CD4-positive, alpha-beta T cell treated with Interferon alpha-2 for 1 hour (primary cell): ENCODE measurements at regions not wholly inside any gene's neighbourhood (a gene's known extent, or its start where the extent isn't known, plus 50 kb on each side); places are given as distances from the start of the nearest gene placed in this dataset.

ENCODE experiments used
- DNase-seq, 2 donors: peaks; one replicate each; pipeline ENCODE4 v3.0.0-alpha.2; 2020 to 2022

DNA sequence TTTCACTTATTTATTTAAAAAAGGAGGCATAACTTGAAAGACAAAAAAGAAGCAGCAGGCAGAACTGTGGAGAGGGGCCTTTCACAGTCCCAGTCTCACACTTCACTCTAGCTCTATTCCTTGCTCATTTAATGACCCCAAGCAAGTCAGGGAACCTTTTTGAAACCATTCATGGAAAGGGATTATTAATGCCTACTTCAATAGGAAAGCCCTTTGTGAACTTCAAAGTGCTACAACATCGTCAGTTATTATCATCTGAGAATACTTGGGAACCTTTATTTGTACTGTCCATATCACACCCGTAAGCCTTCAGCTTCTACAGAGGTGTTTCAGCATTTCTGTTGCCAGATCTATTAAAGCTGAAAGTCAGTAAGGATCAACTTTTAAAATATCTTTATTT lies 320.2 kb downstream of the TMEM161B start:
- DNase-seq = no peak

DNA sequence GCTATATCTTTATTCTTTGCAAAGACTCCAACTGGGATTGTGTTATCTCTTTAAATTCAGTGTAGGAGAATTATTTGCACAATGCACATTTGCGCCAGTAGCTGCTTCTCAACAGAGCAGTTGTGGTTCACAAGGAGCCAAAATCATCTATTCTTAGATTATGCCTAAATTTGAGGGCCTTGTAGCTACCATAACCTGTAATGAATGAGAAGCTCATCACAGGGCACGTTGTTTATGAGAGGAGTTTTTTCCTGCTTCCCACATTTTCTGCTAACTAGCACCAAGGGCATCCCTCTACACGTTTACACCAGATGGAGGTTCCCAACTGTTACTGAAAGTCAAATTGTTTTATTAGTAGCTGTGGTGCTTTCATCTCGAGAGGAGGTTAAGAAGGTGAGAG lies 322.4 kb downstream of the TMEM161B start:
- DNase-seq = no peak

DNA sequence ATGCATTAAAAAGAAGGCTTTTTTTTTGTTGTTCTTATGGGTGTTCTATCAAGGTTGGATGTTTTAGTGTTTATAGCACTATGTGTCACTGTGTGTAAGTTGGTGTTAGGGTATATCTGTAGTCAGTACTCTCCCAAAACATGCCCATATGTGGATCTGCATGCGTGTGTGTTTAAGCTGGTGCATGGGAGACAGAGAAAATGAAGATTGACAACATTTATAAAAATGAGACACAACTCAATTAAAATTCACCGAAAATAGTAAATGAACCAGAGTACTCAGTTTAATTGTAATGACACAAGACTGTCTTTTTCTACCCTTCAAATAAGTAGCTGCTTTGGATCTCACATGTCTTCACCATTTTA lies 323.4 kb downstream of the TMEM161B start:
- DNase-seq = no peak

DNA sequence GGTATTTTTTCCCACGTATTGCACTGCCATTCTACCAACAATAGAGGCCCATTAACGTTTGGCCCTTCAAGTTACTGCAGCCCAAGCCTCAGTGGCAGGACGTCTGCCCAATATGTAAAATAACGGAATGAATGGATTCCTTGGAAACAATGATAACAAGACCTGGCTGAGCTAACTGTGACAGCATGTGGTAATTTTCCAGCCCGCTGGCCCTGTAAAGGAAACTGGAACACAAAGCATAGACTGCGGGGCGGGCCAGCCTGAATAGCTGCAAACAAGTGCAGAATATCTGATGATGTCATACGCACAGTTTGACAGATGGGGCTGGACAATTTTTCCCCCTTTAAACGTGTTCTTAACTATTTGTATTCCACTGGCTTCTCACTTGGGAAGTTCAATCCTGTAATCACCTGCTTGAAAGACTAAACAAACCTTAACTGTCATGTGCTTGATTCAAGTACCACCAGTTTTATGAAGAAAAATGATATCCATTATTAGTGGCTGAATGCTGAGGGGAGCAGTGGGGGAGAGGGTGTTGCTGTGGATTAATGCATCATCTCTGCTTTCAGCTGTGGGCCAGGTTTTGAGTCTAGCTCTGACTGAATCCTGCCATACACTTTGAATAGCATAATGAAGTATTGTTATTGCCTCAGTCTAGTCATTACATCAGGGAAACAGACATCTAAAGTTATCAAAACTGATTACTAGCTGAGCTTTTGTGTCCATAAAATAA lies 323.9 kb downstream of the TMEM161B start:
- DNase-seq = no peak

DNA sequence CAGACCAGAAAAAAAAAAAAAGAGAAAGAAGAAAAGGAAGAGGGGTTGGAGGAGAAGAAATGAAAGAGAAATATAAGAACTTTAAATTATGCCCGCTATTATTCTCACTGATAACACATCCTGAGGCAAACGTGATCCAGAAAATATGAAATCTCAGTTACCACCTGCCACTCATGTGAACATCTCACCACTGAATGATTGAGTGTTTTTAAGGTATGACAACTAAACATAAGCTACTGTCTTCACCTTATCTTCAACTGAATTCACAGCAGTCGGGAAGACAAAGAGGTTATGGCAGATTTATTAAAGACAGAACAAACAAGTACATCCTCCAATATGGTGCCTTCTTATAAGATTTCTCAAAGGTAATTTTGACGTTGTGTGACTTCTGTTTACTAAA lies 327.9 kb downstream of the TMEM161B start:
- no peak for DNase-seq

DNA sequence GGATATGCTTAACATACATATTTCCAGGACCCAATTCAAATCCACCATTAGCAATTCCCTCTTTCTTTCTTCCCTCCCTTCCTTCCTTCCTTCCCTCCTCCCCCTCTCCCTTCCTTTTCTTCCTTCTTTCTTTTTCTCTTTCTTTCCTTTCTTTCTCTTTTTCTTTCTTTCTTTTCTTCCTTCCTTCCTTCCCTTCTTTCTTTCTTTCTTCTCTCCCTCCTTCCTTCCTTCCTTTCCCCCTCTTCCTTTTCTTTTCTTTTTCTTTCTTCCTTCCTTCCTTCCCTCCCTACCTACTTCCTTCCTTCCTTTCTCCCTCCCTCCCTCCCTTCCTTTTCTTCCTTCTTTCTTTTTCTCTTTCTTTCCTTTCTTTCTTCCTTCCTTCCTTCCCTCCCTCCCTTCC lies 332.0 kb downstream of the TMEM161B start:
- DNase-seq = no peak

DNA sequence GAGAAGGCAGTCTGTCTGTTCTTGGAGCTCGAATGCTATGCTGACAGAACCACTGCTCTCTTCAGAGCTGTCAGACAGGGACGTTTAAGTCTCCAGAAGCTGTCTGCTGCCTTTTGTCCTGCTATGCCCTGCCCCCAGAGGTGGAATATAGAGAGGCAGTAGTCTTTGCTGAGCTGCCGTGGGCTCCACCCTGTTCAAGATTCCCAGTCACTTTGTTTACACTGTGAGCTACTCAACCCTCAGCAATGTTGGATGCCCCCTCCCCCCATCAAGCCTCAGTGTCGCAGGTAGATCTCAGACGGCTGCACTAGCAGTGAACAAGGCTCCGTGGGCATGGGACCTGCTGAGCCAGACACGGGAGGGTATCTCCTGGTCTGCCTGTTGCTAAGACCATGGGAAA lies 344.2 kb downstream of the TMEM161B start:
- DNase-seq = no peak

DNA sequence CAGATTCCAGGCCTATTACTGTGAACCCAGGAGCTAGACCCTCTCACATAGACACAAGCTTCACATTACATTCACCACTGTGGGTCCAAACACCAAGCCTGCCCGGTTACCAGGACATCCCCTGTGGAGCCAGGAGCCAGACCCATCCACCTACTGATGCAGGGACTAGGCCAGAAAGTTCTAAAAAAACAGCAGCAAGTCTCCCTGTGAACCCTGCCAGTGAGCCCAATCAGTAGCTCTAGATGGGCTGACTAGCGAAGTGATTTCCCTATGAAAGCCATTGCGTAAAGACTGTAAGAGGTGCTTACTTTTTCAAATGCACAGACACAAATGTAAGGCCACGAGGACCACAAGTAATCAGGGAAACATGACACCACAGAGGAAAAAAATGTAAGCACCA lies 352.3 kb downstream of the TMEM161B start:
- no peak for DNase-seq

DNA sequence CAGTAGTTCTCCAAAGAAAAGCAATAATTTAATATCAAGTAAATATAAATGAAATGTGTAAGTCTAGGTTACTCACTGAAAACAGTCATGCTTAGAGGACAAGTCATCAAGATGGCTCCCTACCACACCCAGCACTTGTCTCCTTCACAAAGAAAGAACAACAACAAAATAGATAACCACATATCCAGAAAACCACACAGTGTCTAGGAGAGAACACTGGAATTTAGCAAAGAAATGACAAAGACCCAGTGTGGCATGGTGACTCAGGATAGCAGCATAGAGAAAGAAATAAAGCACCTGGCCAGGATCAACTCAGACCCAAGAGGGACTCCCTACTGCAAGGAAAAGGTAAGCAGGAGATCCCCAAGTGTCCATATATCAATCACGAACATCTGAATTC lies 356.2 kb downstream of the TMEM161B start:
- no peak for DNase-seq

DNA sequence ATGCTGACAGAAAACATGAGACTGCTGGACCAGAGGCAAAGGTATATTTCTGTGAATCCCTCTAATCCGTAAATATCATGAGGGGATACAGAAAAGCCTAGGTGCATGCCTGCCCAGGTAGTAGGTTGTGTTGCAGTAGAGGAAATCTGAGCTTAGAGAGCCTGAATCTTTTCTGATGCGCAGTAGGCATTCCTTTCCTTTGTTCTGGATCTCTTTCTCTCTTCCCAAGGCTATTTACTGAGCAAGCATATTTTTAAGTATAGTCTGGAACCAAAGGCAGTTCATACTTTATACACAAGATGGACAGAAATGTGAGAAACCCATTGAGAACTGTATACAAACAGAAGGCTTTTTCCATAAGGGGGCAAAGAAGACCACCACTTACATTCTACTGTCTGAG lies 359.3 kb downstream of the TMEM161B start:
- DNase-seq = no peak

DNA sequence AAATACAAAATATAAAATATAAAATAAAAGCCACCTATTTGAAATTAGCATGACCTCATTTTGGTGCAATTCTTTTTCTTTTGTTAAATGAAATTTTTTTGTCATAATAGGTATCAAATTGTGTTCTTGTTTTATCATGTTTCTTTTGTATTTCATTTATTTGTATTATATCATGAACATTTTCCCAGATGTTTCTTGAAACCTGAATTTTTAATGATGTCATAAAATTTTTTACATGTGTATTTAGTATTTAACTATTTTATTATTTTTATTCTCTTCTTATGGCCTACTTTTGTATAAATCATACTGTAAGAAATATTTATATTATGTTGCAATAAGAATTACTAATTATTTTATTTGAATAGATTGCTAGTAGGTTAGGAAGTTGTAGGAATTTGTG lies 361.7 kb downstream of the TMEM161B start:
- no peak for DNase-seq

DNA sequence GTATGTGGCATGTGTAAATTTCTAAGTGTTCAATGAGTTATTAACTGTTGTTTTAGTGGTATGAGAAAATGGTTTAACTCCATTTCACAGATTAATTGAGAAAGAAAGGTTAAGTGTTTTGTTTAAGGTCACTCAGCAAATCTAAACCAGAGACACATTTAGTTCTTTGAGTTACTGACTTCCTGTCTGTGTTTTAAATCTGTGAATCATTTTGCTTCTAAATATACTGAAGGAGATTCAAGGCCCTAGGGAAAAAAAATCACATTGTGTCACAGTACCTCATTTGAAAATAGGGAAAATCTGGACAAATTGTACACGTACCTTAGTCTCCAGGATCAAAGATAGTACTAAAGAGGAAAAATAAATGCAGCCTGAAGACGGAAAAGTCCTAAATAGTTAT lies 368.2 kb downstream of the TMEM161B start:
- no peak for DNase-seq

DNA sequence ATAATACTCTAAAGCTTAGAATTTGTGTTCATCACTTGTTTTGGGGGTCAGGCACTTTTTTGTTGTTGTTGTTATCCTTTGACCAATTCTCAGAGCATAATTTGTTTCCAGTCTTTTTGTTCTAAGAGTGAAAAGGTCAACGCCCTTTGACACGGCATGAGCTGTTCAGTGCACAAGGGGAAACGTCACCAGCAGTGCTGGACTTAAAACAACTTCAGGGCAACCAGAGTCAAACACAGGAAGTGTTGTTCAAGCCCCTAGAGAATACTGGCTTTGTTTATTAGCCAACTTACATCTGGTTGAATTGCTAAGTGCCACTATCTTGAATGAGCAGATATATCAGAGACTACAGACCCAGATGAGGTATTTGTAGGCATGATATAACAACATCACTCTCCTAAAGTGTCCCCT lies 368.9 kb downstream of the TMEM161B start:
- DNase-seq = no peak

DNA sequence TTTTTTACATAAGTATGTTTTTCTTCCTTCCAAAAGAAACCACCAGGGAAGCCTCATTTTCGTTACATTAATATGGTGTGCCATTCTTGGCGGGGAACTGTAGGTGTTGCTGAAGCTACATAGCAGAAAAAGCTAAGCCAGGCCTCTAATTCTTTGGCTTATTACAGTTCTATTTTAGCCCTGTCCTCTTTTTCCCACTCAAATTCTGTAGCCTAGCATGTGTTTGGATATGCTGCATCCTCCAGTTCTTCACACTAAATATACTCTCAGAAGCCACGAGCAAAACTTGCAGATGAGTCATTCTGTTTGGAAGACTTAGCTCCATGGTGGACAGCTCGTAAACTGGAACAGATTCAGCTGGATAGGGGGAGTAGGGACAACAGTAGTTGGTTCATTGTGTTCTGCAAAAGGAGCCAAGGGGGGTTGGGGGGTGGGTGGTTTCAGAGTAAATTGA lies 369.4 kb downstream of the TMEM161B start:
- no peak for DNase-seq

DNA sequence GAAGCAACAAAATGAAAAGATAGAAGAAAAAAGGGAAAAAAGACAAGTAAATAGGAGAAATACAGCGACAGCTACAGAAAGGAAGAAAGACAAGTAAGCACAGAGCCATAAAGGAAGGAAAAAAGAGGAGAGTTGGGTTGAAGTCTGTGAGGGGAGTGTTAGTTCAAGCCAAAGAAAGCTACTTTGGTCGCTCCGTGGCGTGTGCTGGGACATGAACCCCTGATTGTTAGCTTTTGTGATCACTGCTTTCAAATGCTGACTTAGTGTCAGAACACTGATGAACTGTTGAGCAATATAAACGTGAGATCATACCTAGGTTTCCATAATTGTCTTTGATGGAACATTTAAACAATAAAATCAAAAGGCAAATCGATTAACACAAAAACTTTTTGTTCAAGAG lies 370.1 kb downstream of the TMEM161B start:
- no peak for DNase-seq

DNA sequence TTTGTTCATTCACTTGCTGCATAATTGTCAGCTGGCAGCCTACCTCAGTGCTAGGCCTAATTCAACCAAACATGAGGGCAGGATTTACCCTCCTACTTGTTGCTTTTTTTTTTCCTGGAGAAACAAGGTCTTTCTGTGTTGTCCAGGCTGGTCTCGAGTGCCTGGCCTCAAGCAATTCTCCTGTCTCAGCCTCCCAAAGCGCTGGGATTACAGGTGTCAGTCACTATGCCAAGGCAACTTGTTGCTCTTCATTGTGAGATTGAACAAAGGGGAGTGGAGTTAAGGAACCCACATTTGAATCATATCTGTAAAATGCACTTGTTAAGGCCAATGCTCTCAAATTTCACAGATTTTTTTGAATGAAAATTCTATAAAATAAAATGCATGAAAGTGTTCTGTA lies 380.5 kb downstream of the TMEM161B start:
- DNase-seq = no peak

DNA sequence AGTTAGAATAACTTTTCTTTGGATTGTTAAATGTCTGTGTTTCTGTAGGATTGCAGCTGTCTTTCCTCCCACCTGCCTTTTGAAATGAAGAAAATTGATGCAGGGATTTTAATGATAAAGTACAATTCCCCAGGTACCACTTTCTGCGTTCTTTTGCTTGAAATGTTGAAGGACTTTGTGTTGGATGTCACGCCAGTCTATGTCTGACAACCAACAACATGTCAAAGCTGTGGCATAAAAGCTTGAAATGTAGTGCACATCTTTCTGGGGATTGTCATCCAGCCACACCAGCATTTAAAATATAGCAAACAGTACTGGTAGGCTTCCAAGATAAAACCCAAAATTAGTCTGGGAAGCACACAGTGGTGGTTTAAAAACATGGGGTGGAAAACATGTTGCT lies 381.4 kb downstream of the TMEM161B start:
- DNase-seq = no peak

DNA sequence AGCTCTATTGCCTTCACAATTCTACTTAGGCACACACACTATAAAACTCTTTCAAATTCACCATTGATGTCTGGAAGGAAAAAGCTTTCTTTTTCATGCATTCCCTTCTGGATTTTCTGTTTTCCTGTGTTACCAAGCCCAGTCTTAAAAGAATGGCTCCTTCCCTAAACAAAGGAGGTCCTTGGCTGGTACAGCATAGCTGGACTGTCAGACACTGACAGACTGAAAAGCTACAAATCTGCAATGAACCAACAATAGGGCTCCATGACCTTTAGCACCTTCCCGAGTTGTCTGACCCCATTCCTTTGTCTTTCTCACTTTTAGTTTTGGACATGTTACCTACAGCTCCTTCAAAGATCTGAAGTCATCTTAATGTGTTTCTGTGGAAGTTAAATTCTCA lies 382.5 kb downstream of the TMEM161B start:
- no peak for DNase-seq

DNA sequence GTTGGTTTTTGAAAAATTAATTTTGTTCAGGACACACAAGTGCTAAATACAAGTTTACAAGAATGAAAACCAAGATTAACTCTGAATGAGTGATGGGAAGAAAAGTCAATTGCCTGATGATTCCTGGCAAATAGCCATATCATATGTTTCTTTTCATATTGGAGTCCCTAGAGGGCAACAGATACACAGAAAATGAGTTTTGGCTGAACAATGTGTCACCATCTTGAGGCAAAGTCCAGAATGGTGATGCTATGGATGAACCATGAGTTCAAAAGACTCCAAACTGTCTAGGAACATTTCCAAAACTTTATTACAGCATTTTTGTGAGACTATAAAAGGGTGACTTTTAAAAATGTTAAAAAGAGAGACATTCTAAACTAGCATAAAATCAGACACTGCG lies 382.9 kb downstream of the TMEM161B start:
- DNase-seq = no peak

DNA sequence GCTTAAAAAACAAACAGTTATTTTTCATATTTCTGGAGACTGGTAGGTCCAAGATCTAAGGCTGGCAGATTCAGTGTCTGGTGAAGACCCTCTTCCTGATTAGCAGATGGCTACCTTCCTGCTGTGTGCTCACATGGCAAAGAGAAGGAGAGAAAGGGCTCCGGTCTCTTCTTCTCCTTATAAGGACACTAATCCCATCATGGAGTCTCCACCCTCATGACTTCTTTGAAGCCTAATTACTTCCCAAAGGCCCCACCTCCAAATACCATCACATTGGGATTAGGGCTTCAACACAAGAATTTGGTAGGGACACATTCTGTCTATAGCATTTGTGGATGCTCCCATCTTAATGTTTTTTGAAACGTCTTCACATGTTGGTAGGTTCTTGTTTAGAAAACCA lies 391.1 kb downstream of the TMEM161B start:
- no peak for DNase-seq

DNA sequence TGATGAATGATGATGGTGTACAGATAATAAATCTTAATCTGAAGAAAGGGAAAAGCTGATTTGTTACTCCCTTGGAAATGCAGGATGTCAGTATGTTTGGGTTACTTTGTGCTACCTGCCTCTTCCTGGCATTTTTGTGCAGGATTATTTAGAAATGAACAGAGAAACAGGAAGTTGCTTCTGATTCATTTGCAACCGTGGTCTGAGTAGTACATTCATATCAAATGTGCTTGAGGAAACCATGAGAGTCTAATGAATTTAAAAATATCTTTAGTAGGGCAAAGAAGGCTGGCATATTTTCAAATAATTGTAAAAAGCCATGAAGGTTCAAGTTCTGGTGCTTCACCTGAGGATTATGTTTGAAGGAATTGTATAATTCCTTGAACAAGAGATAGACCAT lies 391.6 kb downstream of the TMEM161B start:
- DNase-seq = no peak

DNA sequence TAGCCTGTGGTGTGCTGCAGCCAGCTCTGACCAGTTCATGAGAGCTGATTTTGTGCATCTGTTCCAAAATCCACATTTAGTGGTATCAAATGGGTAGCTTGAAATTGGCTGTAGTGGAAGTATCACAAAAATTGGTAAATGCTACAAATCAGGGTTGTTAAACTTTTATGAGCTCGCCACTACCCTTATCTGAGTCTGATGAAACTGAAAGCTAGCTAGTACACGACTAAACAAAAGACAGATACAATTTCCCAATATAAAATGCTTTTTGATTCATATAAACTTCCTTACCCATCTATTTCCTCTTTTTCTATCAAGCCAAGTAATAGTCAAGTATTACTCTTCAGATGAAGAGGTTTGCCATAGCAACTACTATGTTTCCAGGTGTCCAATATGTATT lies 392.0 kb downstream of the TMEM161B start:
- DNase-seq = no peak

DNA sequence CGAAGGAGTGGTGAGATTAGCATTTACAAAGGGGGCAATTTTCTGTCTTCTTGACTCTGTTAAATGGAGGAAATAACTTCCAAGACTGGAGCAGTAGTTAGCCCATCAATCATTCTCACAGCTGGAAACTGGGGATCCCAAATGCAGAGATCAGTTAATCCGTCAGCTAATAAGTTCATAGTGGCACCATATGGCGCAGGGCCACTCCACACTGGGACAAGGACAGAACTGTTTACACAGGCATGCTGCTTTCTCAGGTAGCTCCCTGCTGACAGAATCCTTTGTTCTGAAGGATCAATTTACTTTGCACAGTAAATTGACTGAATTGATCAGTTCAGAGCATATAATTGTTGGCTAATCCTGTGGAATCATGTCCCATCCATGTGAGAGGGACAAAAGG lies 395.7 kb downstream of the TMEM161B start:
- DNase-seq = no peak

DNA sequence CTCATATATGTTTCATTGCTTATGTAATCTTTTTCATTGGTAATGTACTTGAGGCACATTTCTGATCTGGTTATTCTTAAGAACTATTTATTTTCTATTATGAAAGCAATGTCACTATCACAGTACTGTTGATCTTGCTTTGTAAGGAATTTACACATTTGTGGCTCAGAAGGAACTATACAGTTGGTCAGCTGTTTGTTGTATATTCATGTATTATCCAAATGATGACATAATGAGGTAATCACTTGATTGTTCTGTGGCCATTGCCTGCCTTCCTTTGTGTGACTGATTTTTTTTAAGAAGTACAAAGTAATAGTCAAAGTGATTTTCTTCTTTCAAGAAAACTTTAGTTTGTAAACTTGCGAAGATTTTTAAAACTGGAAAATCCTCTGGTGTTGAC lies 399.9 kb downstream of the TMEM161B start:
- DNase-seq = no peak

DNA sequence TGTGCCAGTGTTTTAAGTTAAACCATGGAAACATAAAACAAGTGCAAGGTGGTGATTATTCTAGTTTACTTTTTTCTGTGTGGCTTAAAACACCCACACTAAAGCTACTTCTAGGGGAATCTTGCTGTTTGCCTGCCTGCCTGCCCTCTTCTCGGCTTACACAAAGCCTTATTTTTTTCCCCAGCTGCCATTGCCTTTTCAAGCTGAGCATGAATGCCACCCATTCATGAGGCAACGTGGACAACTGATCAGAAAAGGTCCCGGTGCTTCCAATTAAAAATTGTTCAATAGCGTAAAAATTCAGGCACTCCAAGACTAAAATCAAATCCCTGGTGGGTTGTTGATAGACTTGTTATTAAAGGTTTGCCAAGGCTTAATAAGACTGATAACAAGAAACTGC lies 401.4 kb downstream of the TMEM161B start:
- no peak for DNase-seq

DNA sequence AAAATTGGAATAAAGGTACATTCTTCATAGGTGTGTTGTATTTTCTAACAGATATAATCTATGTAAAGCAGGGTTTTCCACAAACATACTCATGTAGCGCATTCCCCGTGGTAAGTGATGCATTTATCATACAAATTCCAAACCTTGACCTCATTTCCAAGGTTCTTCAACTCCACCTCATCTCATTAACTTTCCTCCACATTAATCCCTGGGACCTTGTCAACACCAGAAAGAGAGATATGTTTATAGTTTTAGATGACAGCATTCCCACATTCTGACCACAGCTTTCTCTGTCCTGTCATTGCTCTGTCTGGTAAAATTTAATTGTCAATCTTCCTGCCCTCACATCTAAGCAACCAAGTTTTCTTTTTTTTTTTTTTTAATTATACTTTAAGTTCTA lies 415.1 kb downstream of the TMEM161B start:
- DNase-seq = no peak
